ENCODE measurements at regions not wholly inside any gene's neighbourhood (a gene's known extent, or its start where the extent isn't known, plus 50 kb on each side); places are given as distances from the start of the nearest gene placed in this dataset.

DNA sequence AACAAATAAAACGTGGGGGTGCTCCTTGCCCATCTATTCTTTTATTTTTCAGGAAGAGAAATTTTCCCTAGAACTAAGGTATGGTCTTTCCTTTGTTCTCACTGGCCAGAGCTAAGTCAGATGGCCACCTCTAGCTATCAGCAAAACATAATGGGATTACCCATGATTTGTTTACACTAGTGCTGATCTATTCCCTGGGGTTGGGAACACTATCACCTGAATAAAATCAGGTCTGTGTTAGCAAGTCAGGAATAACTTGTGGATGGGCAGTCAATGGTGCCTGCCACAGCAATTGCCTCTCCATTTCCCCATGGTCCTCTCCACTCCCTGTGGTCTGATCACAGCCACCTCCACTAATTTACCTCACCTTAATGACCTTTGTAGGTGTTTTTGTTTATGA is 181.7 kb upstream of the CADPS start:
- TF ChIP-seq, protein P1, sequence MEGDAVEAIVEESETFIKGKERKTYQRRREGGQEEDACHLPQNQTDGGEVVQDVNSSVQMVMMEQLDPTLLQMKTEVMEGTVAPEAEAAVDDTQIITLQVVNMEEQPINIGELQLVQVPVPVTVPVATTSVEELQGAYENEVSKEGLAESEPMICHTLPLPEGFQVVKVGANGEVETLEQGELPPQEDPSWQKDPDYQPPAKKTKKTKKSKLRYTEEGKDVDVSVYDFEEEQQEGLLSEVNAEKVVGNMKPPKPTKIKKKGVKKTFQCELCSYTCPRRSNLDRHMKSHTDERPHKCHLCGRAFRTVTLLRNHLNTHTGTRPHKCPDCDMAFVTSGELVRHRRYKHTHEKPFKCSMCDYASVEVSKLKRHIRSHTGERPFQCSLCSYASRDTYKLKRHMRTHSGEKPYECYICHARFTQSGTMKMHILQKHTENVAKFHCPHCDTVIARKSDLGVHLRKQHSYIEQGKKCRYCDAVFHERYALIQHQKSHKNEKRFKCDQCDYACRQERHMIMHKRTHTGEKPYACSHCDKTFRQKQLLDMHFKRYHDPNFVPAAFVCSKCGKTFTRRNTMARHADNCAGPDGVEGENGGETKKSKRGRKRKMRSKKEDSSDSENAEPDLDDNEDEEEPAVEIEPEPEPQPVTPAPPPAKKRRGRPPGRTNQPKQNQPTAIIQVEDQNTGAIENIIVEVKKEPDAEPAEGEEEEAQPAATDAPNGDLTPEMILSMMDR (conservative IDR thresholded peaks at IDR 0.05), result no peak
- no peak for TF ChIP-seq ZFX (IDR thresholded peaks at IDR 0.05)
